ENCODE measurements at regions not wholly inside any gene's neighbourhood (a gene's known extent, or its start where the extent isn't known, plus 50 kb on each side); places are given as distances from the start of the nearest gene placed in this dataset.
"Not testable (repeated sequence)": the region's sequence is repeated elsewhere in the genome, so short reads cannot be mapped to it uniquely, and the experiment has no call there.

DNA sequence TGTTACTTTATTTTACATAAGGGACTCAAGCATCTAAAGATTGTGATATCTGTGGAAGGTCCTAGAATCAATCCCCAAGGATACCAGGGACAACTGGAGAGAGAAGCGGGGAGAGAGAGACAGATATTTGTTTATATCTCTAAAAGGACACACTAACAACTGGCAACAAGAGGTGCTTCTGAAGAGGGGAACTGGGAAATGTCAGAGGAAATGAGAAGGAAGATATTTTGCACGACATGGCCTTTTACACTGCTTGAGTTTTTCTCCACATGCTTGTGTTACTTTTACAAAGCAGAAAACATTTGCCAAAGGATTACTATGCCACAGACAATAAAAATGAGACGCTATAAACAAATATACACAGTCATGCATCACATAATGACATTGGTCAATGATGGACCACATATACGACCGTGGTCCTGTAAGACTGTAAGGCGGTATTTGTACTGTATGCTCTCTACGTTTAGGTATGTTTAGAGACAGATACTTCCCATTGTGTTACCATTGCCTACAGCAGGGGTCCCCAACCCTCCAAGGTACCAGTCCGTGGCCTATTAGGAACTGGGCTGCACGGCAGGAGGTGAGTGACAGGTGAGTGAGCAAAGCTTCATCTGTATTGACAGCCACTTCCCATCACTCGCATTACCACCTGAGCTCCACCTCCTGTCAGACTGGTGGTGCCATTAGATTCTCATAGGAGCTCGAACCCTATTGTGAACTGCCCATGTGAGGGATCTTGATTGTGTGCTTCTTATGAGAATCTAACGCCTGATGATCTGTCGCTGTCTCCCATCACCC lies 64.6 kb upstream of the PTPN1 start:
- TF ChIP-seq, protein P1, sequence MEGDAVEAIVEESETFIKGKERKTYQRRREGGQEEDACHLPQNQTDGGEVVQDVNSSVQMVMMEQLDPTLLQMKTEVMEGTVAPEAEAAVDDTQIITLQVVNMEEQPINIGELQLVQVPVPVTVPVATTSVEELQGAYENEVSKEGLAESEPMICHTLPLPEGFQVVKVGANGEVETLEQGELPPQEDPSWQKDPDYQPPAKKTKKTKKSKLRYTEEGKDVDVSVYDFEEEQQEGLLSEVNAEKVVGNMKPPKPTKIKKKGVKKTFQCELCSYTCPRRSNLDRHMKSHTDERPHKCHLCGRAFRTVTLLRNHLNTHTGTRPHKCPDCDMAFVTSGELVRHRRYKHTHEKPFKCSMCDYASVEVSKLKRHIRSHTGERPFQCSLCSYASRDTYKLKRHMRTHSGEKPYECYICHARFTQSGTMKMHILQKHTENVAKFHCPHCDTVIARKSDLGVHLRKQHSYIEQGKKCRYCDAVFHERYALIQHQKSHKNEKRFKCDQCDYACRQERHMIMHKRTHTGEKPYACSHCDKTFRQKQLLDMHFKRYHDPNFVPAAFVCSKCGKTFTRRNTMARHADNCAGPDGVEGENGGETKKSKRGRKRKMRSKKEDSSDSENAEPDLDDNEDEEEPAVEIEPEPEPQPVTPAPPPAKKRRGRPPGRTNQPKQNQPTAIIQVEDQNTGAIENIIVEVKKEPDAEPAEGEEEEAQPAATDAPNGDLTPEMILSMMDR (IDR thresholded peaks at IDR 0.05) = no peak

DNA sequence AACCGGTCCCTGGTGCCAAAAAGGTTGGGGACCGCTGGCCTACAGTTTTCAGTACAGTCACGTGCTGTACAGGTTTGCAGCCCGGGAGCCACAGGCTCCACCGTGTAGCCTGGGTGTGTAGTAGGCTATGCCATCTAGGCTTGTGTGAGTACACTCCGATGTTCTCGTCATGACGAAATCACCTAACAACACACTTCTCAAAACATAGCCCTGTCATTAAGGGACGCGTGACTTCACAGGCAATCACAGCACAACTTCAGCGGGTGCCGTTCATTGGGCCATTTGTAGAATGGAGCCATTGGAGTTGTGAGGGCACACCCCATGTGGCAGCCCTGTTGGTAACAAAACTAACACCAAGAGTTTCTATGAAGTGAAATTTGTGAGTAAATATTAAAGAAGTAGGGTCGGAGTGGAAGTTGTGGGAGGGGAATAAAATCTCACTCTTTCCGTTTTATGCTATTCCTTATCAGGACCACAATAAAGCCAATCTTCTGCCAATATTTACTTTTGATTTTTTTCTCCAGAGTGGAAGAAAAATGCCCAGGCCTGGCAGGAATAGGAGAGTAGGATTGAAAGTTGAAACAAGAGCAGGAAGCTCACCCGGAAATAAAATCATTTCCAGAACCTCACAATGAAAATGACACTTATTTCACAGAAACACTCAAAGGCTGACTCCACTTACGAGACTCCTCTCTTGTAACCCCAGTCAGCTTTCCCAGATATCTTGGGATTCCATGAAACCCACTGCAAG lies 63.7 kb upstream of the PTPN1 start:
- no peaks in the 10 kb centered on the region for H3K27me3 ChIP-seq (replicated peaks; ENCODE audit: insufficient read depth)
- no peaks in the 10 kb centered on the region for H3K9me3 ChIP-seq
- no peak overlapping the region for H3K4me3 ChIP-seq
- no peak overlapping the region for H3K27ac ChIP-seq
- ATAC-seq (ENCODE audit: insufficient number of reproducible peaks, low FRiP score, low read depth) (no peak), DNase-seq (ENCODE audit: low spot score) (no peak)
- H3K36me3 ChIP-seq = no peaks in the 10 kb centered on the region
- peaks cover 2 to 13% of the 10 kb centered on the region in 2 donors for H3K4me1 ChIP-seq (ENCODE audit: control insufficient read depth in 1 of 2, low read depth in 2 of 2)
- TF ChIP-seq, protein P1 (IDR thresholded peaks at IDR 0.05) = no peak

More for the DNA sequence above, 64.6 kb upstream of the PTPN1 start:
- DNase-seq (ENCODE audit: low spot score) (no peak), ATAC-seq (ENCODE audit: insufficient number of reproducible peaks, low FRiP score, low read depth) (no peak)
- Histone ChIP-seq H3K27ac (no peak overlapping the region), H3K9me3 (no peaks in the 10 kb centered on the region), H3K27me3 (replicated peaks; ENCODE audit: insufficient read depth) (no peaks in the 10 kb centered on the region), H3K4me1 (ENCODE audit: control insufficient read depth in 1 of 2, low read depth in 2 of 2) (peaks cover 0 to 3% of the 10 kb centered on the region in 2 donors), H3K4me3 (no peak overlapping the region), H3K36me3 (no peaks in the 10 kb centered on the region)

DNA sequence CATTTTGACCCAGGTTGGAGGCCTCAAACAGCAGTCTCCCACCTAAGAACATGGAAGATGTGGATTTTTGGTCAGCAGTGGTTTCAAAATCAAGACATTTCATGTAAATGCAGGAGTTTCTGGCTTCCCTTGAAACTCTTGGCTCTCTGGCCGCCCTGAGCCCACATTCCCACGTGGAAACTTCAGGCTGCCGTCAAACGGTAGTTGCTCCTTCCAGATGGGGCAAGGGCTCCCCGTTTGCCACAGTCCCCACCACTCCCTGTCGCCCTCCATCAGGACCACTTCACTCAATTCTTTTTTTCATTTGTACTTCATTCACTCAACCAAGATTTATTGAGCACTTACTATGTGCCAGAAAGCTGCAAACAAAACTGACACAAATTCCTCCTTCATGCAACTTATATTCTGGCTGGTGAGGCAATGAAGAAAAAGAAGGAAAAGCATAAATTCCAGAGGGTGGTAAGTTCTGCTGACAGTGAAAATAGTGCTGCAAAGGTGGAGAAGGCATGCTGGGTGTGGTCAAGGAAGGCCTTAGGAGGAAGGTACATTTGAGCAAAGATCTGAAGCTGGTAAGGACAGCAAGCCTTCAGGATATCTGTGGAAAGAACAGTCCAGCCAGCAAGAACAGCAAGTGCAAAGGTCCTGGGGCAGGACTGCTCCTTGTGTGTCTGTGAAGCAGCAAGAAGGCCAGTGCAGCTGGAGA lies 62.9 kb upstream of the PTPN1 start:
- TF ChIP-seq, protein P1 (IDR thresholded peaks at IDR 0.05) = no peak
- H3K27ac ChIP-seq = no peak overlapping the region

DNA sequence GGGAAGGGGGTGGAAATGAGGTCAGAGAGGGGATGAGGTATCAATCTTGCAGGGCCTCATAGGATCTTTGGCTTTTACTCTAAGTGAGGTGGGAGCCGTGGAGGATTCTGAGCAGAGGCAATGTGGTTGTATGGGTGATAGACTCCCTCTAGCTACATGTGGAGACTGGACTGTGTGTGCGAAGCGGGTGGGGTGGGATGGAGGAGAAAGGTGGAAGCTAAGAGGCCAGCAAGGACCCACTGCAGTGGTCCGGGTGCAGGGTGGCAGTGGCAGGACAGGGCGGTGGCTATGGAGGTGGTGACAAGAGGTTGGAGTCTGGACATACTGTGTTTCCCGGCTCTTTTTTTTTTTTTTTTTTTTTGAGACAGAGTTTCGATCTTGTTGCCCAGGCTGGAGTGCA lies 62.4 kb upstream of the PTPN1 start:
- Histone ChIP-seq H3K27me3 (replicated peaks; ENCODE audit: insufficient read depth) (no peaks in the 10 kb centered on the region), H3K9me3 (no peaks in the 10 kb centered on the region), H3K36me3 (no peaks in the 10 kb centered on the region), H3K4me3 (no peak overlapping the region), H3K27ac (no peak overlapping the region), H3K4me1 (ENCODE audit: control insufficient read depth in 1 of 2, low read depth in 2 of 2) (peaks cover 2 to 17% of the 10 kb centered on the region in 2 donors)
- TF ChIP-seq, protein P1 (IDR thresholded peaks at IDR 0.05) = no peak
- DNase-seq (ENCODE audit: low spot score) (no peak), ATAC-seq (ENCODE audit: insufficient number of reproducible peaks, low FRiP score, low read depth) (no peak)

More for the DNA sequence above, 62.9 kb upstream of the PTPN1 start:
- H3K27me3 ChIP-seq (replicated peaks; ENCODE audit: insufficient read depth) = no peaks in the 10 kb centered on the region
- H3K36me3 ChIP-seq = no peaks in the 10 kb centered on the region
- no peaks in the 10 kb centered on the region for H3K9me3 ChIP-seq
- peaks cover 2 to 17% of the 10 kb centered on the region in 2 donors for H3K4me1 ChIP-seq (ENCODE audit: control insufficient read depth in 1 of 2, low read depth in 2 of 2)
- no peak overlapping the region for H3K4me3 ChIP-seq
- ATAC-seq (ENCODE audit: insufficient number of reproducible peaks, low FRiP score, low read depth) (no peak), DNase-seq (ENCODE audit: low spot score) (no peak)

DNA sequence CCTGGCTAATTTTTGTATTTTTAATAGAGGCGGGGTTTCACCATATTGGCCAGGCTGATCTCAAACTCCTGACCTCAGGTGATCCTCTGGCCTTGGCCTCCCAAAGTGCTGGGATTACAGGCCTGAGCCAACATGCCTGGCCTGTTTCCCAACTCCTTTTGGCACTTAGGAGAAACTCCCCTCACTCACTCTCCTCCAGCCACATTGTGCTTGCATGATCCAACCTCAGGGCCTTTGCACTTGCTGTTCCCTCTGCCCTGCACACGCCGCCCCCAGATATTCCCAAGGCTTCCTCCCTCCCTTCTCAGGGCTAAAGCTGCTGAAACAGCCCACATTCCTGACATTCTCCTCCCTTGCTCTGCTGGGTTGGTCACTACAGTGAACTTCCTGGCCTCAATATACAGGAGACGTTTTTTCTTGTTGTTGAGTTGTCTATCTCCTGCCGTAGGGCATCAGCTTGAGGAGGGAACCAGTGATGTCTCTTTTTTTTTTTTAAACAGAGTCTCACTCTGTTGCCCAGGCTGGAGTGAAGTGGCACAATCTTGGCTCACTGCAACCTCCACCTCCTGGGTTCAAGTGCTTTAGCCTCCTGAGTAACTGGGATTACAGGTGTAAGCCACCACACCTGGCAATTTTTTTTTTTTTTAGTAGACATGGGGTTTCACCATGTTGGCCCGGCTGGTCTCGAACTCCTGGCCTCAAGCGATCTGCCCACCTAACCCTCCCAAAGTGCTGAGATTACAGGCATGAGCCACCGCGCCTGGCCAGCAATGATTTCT lies 61.4 kb upstream of the PTPN1 start:
- H3K27me3 ChIP-seq (replicated peaks; ENCODE audit: insufficient read depth); ATAC-seq (ENCODE audit: insufficient number of reproducible peaks, low FRiP score, low read depth); DNase-seq (ENCODE audit: low spot score); H3K9me3 ChIP-seq; H3K27ac ChIP-seq; H3K4me3 ChIP-seq; H3K36me3 ChIP-seq: not testable (repeated sequence)
- peaks cover 2 to 17% of the 10 kb centered on the region in 2 donors for H3K4me1 ChIP-seq (ENCODE audit: control insufficient read depth in 1 of 2, low read depth in 2 of 2)
